CD8-positive, alpha-beta memory T cell (primary cell): ENCODE measurements at regions not wholly inside any gene's neighbourhood (a gene's known extent, or its start where the extent isn't known, plus 50 kb on each side); places are given as distances from the start of the nearest gene placed in this dataset.
"Not testable (repeated sequence)": the region's sequence is repeated elsewhere in the genome, so short reads cannot be mapped to it uniquely, and the experiment has no call there.

Experiments
- CTCF ChIA-PET: fragments of 350-600 bp; sonication (Branson Sonifier 250); formaldehyde crosslinking; loops from one replicate; lab custom pipeline; 2021; ENCODE audit warnings: antibody characterized with exemption; lab: Charles Lee
- POLR2A ChIA-PET: fragments of 350-600 bp; sonication (Branson Sonifier 250); formaldehyde crosslinking; loops from one replicate; lab custom pipeline; 2021; ENCODE audit warnings: antibody characterized with exemption; lab: Charles Lee
- DNase-seq, 5 donors: peaks; one replicate each; pipeline versions ENCODE4 v3.0.0 to v3.0.0-alpha.2; 2020 to 2022; ENCODE audit warnings: mixed read lengths in 1 of 5
- H3K27ac ChIP-seq: one replicate; pipeline ENCODE4 v1.7.0; 2013; ENCODE audit warnings: low read depth, mild to moderate bottlenecking, low read length, moderate library complexity
- H3K27me3 ChIP-seq: 2 replicates; pipeline ENCODE4 v1.7.0; 2013; ENCODE audit warnings: low read length, mild to moderate bottlenecking; ENCODE audit not compliant: insufficient read depth, poor library complexity, severe bottlenecking
- H3K36me3 ChIP-seq: 2 replicates; pipeline ENCODE4 v1.7.0; 2013; ENCODE audit warnings: mild to moderate bottlenecking, low read length, moderate library complexity; ENCODE audit not compliant: insufficient read depth
- H3K4me1 ChIP-seq: 2 replicates; pipeline ENCODE4 v1.7.0; 2013; ENCODE audit warnings: mild to moderate bottlenecking, low read length, moderate library complexity; ENCODE audit not compliant: insufficient read depth
- H3K4me3 ChIP-seq: 2 replicates; pipeline ENCODE4 v1.7.0; 2013; ENCODE audit warnings: mild to moderate bottlenecking, low read length
- H3K9me3 ChIP-seq: 2 replicates; pipeline ENCODE4 v1.7.0; 2013; ENCODE audit warnings: mild to moderate bottlenecking, low read length
- H3K27ac Mint-ChIP-seq, 8 donors: one replicate each; pipeline ENCODE4 v1.8.0; 2020 to 2021; ENCODE audit warnings: mixed read lengths in 8 of 8, mild to moderate bottlenecking in 6 of 8, inconsistent platforms in 3 of 8, moderate library complexity in 3 of 8
- H3K27me3 Mint-ChIP-seq, 2 donors: one replicate each; pipeline ENCODE4 v1.8.0; 2020 to 2021; ENCODE audit warnings: mixed read lengths in 2 of 2, mild to moderate bottlenecking in 1 of 2, moderate library complexity in 1 of 2
- H3K36me3 Mint-ChIP-seq, 3 donors: one replicate each; pipeline ENCODE4 v1.8.0; 2020 to 2021; ENCODE audit warnings: mixed read lengths in 3 of 3, inconsistent platforms in 1 of 3, mild to moderate bottlenecking in 1 of 3
- H3K4me1 Mint-ChIP-seq, 3 donors: one replicate each; pipeline ENCODE4 v1.8.0; 2020 to 2021; ENCODE audit warnings: mixed read lengths in 3 of 3, inconsistent platforms in 1 of 3, mild to moderate bottlenecking in 1 of 3
- H3K4me3 Mint-ChIP-seq, 7 donors: one replicate each; pipeline ENCODE4 v1.8.0; 2020 to 2021; ENCODE audit warnings: mixed read lengths in 7 of 7, mild to moderate bottlenecking in 6 of 7, moderate library complexity in 4 of 7, inconsistent platforms in 2 of 7
- H3K9me3 Mint-ChIP-seq, 5 donors: one replicate each; pipeline ENCODE4 v1.8.0; 2020 to 2022; ENCODE audit warnings: mixed read lengths in 5 of 5, mild to moderate bottlenecking in 3 of 5, moderate library complexity in 2 of 5, inconsistent platforms in 1 of 5

- Mint-ChIP-seq H3K27me3 (peaks cover 11 to 30% of the 10 kb centered on the region in 2 donors), H3K4me3 (no peak overlapping the region), H3K27ac (no peak overlapping the region), H3K9me3 (no peaks in the 10 kb centered on the region), H3K4me1 (peaks cover 2 to 7% (median 4%) of the 10 kb centered on the region in 3 donors), H3K36me3 (no peaks in the 10 kb centered on the region)
- no peaks in the 10 kb centered on the region for H3K36me3 ChIP-seq
- no peak overlapping the region for H3K4me3 ChIP-seq
- ChIA-PET CTCF (interaction anchor here (1.0 kb wide), 1 partner anchor 27 kb away, joined by 3 read pairs; no protein-coding TSS in a partner anchor), POLR2A (no interaction called here)
- H3K4me1 ChIP-seq, result no peaks in the 10 kb centered on the region
- H3K27ac ChIP-seq, result no peak overlapping the region
- H3K27me3 ChIP-seq, result no peaks in the 10 kb centered on the region
- H3K9me3 ChIP-seq, result no peaks in the 10 kb centered on the region
- DNase-seq, result no peak
These were observed 819.7 kb downstream of the TMEM121 start for GRCh38 chr14:106346084-106346483.

GRCh38 chr14:106346534-106347290 is 820.3 kb downstream of the TMEM121 start:
- Histone ChIP-seq H3K27me3 (no peaks in the 10 kb centered on the region), H3K36me3 (no peaks in the 10 kb centered on the region), H3K9me3 (no peaks in the 10 kb centered on the region), H3K27ac (no peak overlapping the region), H3K4me3 (no peak overlapping the region), H3K4me1 (no peaks in the 10 kb centered on the region)
- POLR2A ChIA-PET, result no interaction called here
- CTCF ChIA-PET, result interaction anchor here (1.0 kb wide), 1 partner anchor 26 kb away, joined by 3 read pairs; no protein-coding TSS in a partner anchor
- H3K4me1 Mint-ChIP-seq, result peaks cover 2 to 7% (median 4%) of the 10 kb centered on the region in 3 donors
- H3K27me3 Mint-ChIP-seq, result peaks cover 11 to 31% of the 10 kb centered on the region in 2 donors
- no peaks in the 10 kb centered on the region for H3K9me3 Mint-ChIP-seq
- H3K27ac Mint-ChIP-seq, result peak overlapping the region in 1 of 8 donors; percentile 0
- H3K36me3 Mint-ChIP-seq, result no peaks in the 10 kb centered on the region
- H3K4me3 Mint-ChIP-seq, result no peak overlapping the region
- DNase-seq, result no peak

GRCh38 chr14:106347291-106347778 is 821.0 kb downstream of the TMEM121 start:
- Histone ChIP-seq H3K9me3 (no peaks in the 10 kb centered on the region), H3K36me3 (no peaks in the 10 kb centered on the region), H3K4me3 (no peak overlapping the region), H3K27ac (no peak overlapping the region), H3K27me3 (no peaks in the 10 kb centered on the region), H3K4me1 (no peaks in the 10 kb centered on the region)
- ChIA-PET POLR2A (no interaction called here), CTCF (no interaction called here)
- Mint-ChIP-seq H3K9me3 (no peaks in the 10 kb centered on the region), H3K27me3 (peaks cover 11 to 31% of the 10 kb centered on the region in 2 donors), H3K4me1 (peaks cover 2 to 7% (median 4%) of the 10 kb centered on the region in 3 donors), H3K36me3 (no peaks in the 10 kb centered on the region), H3K27ac (no peak overlapping the region), H3K4me3 (no peak overlapping the region)
- no peak for DNase-seq

DNA sequence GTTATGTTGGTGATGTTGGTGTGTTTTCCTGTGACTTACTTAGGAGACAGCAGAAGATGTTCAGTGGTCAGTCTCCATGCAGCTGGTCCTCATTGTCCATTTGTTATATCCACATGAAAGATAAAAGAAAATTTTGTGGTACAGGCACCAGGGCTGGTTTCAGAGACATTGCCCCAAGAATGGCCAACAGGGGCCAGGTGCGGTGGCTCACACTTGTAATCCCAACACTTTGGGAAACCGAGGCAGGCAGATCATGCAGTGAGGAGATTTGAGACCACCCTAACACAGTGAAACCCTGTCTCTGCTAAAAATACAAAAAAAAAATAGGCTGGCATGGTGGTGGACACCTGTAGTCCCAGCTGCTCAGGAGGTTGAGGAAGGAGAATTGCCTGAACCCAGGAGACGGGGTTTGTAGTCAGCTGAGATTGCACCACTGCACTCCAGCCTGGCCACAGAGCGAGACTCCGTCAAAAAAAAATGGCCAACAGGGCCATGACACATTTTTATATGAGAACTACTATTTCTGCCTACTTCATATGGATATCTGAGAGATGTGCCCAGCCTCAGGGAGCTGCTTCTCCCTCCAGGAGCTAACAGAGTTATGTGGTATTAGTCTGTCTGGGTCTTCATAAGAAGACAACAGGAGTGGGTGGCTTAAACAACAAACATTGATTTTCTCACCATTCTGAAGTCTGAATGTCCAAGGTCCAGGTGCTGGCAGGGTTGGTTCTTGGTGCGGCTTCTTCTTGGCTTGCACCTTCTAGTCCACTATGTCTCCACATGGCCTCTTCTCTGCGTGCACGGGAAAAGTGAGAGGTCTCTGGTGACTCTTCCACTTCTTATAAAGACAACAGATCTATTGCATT is 821.7 kb downstream of the TMEM121 start:
- ChIA-PET POLR2A (no interaction called here), CTCF (no interaction called here)
- H3K4me1 Mint-ChIP-seq, result peaks cover 2 to 7% (median 4%) of the 10 kb centered on the region in 3 donors

GRCh38 chr14:106348873-106349540 is 822.6 kb downstream of the TMEM121 start:
- H3K36me3 ChIP-seq, H3K27ac Mint-ChIP-seq, H3K36me3 Mint-ChIP-seq, H3K4me3 ChIP-seq, H3K9me3 Mint-ChIP-seq, POLR2A ChIA-PET, H3K4me1 Mint-ChIP-seq, H3K27me3 ChIP-seq, H3K27ac ChIP-seq, CTCF ChIA-PET, H3K9me3 ChIP-seq, H3K4me1 ChIP-seq, H3K4me3 Mint-ChIP-seq: not testable (repeated sequence)
- peak in 4 of 5 donors; percentile 60 to 77 (median 69) for DNase-seq
- H3K27me3 Mint-ChIP-seq, result peaks cover 11 to 35% of the 10 kb centered on the region in 2 donors

More for the DNA sequence above, 821.7 kb downstream of the TMEM121 start:
- Histone ChIP-seq H3K36me3 (no peaks in the 10 kb centered on the region), H3K27ac (no peak overlapping the region), H3K9me3 (no peaks in the 10 kb centered on the region), H3K4me3 (no peak overlapping the region), H3K27me3 (no peaks in the 10 kb centered on the region), H3K4me1 (no peaks in the 10 kb centered on the region)
- Mint-ChIP-seq H3K4me3 (no peak overlapping the region), H3K9me3 (no peaks in the 10 kb centered on the region), H3K27me3 (peaks cover 11 to 31% of the 10 kb centered on the region in 2 donors), H3K27ac (no peak overlapping the region), H3K36me3 (no peaks in the 10 kb centered on the region)
- no peak for DNase-seq

- POLR2A ChIA-PET, H3K4me1 ChIP-seq, H3K27ac ChIP-seq, H3K36me3 Mint-ChIP-seq, H3K9me3 Mint-ChIP-seq, H3K27ac Mint-ChIP-seq, DNase-seq, H3K9me3 ChIP-seq, H3K27me3 ChIP-seq, H3K4me3 Mint-ChIP-seq, H3K4me1 Mint-ChIP-seq, CTCF ChIA-PET, H3K36me3 ChIP-seq, H3K4me3 ChIP-seq: not testable (repeated sequence)
- H3K27me3 Mint-ChIP-seq, result peaks cover 11 to 40% of the 10 kb centered on the region in 2 donors
These were observed 823.5 kb downstream of the TMEM121 start for GRCh38 chr14:106349678-106350457.

- H3K27me3 ChIP-seq, H3K4me3 Mint-ChIP-seq, H3K36me3 Mint-ChIP-seq, H3K9me3 ChIP-seq, H3K27ac Mint-ChIP-seq, H3K9me3 Mint-ChIP-seq, H3K4me1 Mint-ChIP-seq, H3K36me3 ChIP-seq, DNase-seq, CTCF ChIA-PET, H3K4me3 ChIP-seq, H3K4me1 ChIP-seq, H3K27ac ChIP-seq, POLR2A ChIA-PET: not testable (repeated sequence)
- H3K27me3 Mint-ChIP-seq, result peaks cover 12 to 28% of the 10 kb centered on the region in 2 donors
These were observed 828.8 kb downstream of the TMEM121 start for GRCh38 chr14:106355007-106355791.
